GM20000 (cell line): ENCODE measurements at regions not wholly inside any gene's neighbourhood (a gene's known extent, or its start where the extent isn't known, plus 50 kb on each side); places are given as distances from the start of the nearest gene placed in this dataset.

Experiments used
- DNase-seq: peaks from one replicate; pipeline ENCODE4 v3.0.0; 2012; ENCODE audit warnings: low spot score
- CTCF ChIP-seq: IDR thresholded peaks from 2 replicates; pipeline ENCODE4 v1.5.1; 2012; ENCODE audit warnings: mild to moderate bottlenecking, control low read depth; ENCODE audit errors: extremely low read depth, missing control alignments

DNA sequence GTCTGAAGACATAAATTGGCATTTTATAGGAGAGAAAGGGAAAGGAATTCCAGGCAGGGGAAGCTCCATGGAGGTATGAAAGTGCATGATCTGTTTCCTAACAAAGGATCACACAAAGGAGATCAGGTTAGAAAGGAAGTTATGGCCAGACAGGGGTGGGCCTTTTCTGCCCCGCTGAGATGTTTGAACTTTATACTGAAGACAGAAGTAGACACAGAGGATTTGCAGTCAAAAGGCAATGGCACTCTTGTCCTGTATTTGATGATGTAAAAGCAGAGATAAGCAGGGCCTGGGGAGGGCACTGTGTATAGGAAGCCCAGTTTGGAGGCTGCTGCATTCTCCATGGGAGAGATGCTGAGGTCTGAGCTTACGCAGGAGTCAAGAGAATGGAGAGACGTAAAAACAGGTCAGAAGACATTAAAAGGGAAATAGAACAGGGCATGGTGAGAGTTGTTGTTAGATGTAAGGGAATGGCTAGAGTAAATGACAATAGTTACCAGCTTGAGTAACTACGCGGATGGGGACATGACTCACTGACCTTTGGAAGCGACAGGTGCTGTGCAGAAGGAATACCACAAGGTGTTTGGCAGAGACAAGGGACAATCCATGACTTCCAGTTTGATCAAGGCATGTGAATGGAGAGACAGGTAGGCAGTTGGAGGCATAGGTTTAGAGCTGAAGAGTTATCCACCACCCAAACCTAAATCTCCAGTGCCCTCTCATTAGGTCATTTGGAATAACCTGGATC is 190.6 kb upstream of the SASH1 start:
- TF ChIP-seq CTCF = no peak
- no peak for DNase-seq

- DNase-seq = no peak
- no peak for TF ChIP-seq CTCF
These were observed 188.0 kb upstream of the SASH1 start for GRCh38 chr6:148154668-148155067.

DNA sequence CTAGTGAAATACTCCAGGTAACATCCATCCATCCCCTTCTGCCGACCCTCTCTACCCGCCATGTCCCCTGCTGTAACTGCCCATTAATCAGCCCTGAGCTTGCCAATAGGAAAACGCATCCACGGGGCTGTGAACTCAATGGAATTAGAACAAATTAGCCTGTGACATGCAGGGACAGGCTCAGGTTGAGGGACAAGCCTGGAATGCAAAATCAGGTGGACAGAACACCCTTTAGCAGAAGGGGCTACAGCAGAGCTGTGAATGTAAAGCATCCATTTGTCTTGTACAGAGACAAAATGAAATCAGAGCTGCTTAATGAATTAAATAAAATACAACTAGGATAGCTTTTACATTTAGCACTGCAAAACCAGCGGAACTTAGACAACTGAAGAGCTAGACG is 187.3 kb upstream of the SASH1 start:
- DNase-seq = no peak
- no peak for TF ChIP-seq CTCF

DNA sequence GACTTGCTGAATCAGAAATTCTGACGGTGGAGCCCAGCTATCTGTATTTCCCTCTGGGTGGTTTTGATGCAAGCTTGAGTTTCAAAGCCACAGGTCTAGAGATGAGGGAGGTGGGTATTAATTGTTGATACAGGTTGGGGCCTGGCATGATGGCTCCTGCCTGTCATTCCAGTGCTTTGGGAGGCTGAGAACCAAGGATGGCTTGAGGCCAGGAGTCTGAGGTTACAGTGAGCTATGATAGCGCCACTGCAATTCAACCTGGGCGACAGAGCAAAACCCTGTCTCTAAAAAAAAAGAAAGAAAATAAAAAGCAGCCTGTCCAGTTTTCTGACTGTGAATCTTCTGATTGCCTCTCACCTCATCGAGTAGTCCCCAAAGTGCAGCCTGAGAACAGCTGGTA is 184.8 kb upstream of the SASH1 start:
- no peak for DNase-seq
- no peak for TF ChIP-seq CTCF

DNA sequence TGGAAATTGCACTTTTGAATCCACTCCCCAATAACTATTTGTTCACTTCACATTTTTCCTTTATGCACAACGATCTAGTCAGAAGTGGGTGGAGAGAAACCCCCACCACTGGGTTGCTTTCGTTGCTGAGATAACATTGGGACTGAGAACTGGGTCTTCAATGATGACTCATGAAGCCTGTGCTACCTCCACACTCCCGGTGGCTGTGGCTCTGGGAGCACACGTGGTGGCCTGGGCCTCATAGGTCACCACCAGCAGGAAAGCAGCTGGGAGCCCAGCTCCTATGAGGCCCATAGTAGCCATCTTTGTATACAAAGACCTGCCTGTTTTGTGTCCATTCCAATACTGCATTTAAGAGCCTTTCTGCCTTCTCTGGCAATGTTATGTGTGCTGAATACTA is 178.0 kb upstream of the SASH1 start:
- TF ChIP-seq CTCF = no peak

DNA sequence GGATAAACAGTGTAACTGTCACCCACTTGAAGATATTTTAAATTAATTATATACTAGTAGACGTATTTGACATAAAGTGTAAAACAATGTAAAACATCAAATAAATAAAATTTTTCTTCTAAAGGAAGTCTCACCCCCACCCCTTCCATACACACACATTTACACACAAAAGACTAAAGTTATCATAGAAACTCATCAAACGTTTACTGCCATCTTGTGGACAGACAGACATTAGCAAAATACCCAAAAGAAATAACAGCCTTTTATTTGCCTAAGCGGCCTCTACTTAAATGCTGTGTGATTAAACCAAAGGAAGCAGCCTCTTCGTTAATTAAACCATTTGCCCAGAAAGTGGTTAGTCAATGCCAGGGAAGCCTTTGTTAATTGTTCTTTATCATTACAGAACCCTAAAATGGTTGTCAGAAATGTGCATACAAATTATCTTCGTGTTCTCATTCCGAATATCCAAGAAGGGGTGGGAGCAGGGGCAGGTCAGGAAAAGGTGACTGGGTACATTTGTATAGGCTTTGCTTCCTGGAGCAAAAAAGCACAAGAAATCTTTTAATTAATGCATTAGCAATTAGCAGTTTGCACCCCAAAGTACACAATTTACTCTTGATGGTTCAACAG is 176.2 kb upstream of the SASH1 start:
- DNase-seq = peak; percentile 27
- TF ChIP-seq CTCF = peak; percentile 40

More for the DNA sequence above, 178.0 kb upstream of the SASH1 start:
- DNase-seq = no peak

GRCh38 chr6:148169706-148170105 is 172.9 kb upstream of the SASH1 start:
- no peak for TF ChIP-seq CTCF
- no peak for DNase-seq
